ENCODE measurements at regions not wholly inside any gene's neighbourhood (a gene's known extent, or its start where the extent isn't known, plus 50 kb on each side); places are given as distances from the start of the nearest gene placed in this dataset.
A peak's percentile ranks its signal among the peaks of the same experiment; 100 is the strongest.

GRCh38 chr13:91168386-91168711 lies 179.1 kb upstream of the MIR17HG start:
- Mint-ChIP-seq H3K27me3 (no peaks in the 10 kb centered on the region), H3K27ac (no peak overlapping the region), H3K4me1 (ENCODE audit: unreplicated experiment) (peaks cover 11% of the 10 kb centered on the region), H3K36me3 (no peaks in the 10 kb centered on the region), H3K4me3 (no peak overlapping the region), H3K9me3 (peaks cover 5% of the 10 kb centered on the region)
- no peak for TF ChIP-seq CTCF (conservative IDR thresholded peaks at IDR 0.05)
- no peak for DNase-seq (ENCODE audit: extremely low spot score, unreplicated experiment)

DNA sequence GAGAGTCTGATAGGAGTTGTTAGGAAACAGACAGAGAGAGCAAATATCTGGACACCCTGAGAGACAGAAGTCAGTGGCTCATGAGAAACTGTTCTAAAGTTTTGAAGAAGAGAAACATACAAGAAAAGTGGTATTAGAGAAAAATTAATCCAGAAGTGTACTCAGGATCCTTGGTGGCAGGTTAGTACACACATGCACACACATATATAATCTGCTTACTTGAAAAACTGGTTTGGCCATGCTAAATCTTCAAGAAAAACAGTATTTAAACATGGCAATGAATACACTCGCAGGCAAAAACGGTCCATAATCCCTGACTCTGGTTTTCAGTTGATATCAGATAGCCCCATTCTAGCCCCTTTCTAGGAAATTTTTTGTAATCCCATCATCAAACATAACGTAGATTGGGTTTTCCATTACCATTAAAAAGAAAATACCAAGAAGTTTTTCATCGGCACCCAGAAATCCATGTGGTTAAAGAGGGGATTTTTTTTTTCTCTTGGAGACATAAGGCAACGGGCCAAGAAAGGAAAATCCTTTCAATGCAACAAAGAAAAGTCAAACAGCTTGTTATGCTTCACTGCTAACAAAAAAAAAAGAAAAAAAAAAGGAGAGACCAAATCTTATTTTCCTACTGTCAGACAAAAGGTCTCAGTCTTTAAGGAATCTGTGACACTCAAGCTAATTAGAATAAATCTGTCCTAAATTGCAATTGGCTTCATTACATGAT lies 178.0 kb upstream of the MIR17HG start:
- TF ChIP-seq CTCF (conservative IDR thresholded peaks at IDR 0.05), result peak; percentile 38
- Mint-ChIP-seq H3K4me3 (no peak overlapping the region), H3K27ac (peak overlapping the region; percentile 10), H3K27me3 (no peaks in the 10 kb centered on the region), H3K9me3 (peaks cover 5% of the 10 kb centered on the region), H3K36me3 (no peaks in the 10 kb centered on the region), H3K4me1 (ENCODE audit: unreplicated experiment) (peaks cover 11% of the 10 kb centered on the region)
- DNase-seq (ENCODE audit: extremely low spot score, unreplicated experiment), result no peak

DNA sequence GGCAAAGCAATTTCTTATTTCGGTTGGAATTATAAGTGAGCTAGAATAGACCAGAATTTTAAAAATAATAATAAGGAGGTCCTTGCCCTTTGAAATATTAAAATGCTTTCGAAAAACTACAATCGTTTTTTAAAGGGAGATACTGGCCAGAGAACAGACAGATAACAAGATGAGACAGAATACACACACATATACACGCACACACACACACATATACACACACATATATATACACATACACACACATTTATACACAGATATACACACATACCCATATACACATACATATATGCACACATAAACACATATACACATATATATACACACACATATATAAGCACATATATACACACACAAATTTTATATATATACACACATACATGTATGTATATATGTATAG lies 175.3 kb upstream of the MIR17HG start:
- Mint-ChIP-seq H3K4me3 (no peak overlapping the region), H3K4me1 (ENCODE audit: unreplicated experiment) (peaks cover 11% of the 10 kb centered on the region), H3K27ac (no peak overlapping the region), H3K36me3 (no peaks in the 10 kb centered on the region), H3K27me3 (peaks cover 4% of the 10 kb centered on the region), H3K9me3 (peaks cover 5% of the 10 kb centered on the region)
- no peak for DNase-seq (ENCODE audit: extremely low spot score, unreplicated experiment)
- TF ChIP-seq CTCF (conservative IDR thresholded peaks at IDR 0.05), result no peak

GRCh38 chr13:91174886-91175501 lies 172.5 kb upstream of the MIR17HG start:
- no peak for DNase-seq (ENCODE audit: extremely low spot score, unreplicated experiment)
- TF ChIP-seq CTCF (conservative IDR thresholded peaks at IDR 0.05), result no peak
- Mint-ChIP-seq H3K36me3 (no peaks in the 10 kb centered on the region), H3K4me1 (ENCODE audit: unreplicated experiment) (peaks cover 5% of the 10 kb centered on the region), H3K4me3 (peak overlapping the region; percentile 79), H3K9me3 (peaks cover 5% of the 10 kb centered on the region), H3K27ac (no peak overlapping the region), H3K27me3 (peaks cover 4% of the 10 kb centered on the region)

GRCh38 chr13:91178099-91178498 lies 169.4 kb upstream of the MIR17HG start:
- H3K36me3 Mint-ChIP-seq, result no peaks in the 10 kb centered on the region
- H3K4me1 Mint-ChIP-seq (ENCODE audit: unreplicated experiment), result peaks cover 4% of the 10 kb centered on the region
- no peak for TF ChIP-seq CTCF (conservative IDR thresholded peaks at IDR 0.05)
- peaks cover 5% of the 10 kb centered on the region for H3K9me3 Mint-ChIP-seq
- H3K27me3 Mint-ChIP-seq, result peaks cover 4% of the 10 kb centered on the region
- no peak overlapping the region for H3K4me3 Mint-ChIP-seq
- no peak for DNase-seq (ENCODE audit: extremely low spot score, unreplicated experiment)
- no peak overlapping the region for H3K27ac Mint-ChIP-seq

All from type B pancreatic cell (in vitro differentiated cells).